SU-DHL-6 (cell line): ENCODE measurements at regions not wholly inside any gene's neighbourhood (a gene's known extent, or its start where the extent isn't known, plus 50 kb on each side); places are given as distances from the start of the nearest gene placed in this dataset.
"Not testable (repeated sequence)": the region's sequence is repeated elsewhere in the genome, so short reads cannot be mapped to it uniquely, and the experiment has no call there.

Experiments
- H2AFZ ChIP-seq: fragments of 200-600 bp; sonication (generic); 2 replicates; pipeline ENCODE4 v1.6.1; 2014; ENCODE audit warnings: low read depth, mild to moderate bottlenecking, moderate library complexity, mixed read lengths, antibody characterized with exemption, low read length; ENCODE audit not compliant: severe bottlenecking
- H3F3A ChIP-seq: fragments of 200-600 bp; shearing (Covaris generic); 2 replicates; pipeline ENCODE4 v1.6.0; 2016; ENCODE audit warnings: antibody characterized with exemption, mild to moderate bottlenecking; ENCODE audit not compliant: insufficient read depth
- H3K27ac ChIP-seq: fragments of 200-600 bp; sonication (generic); 2 replicates; pipeline ENCODE4 v1.5.1; 2016; ENCODE audit warnings: low read depth, mild to moderate bottlenecking, low read length, moderate library complexity, mixed read lengths
- H3K27me3 ChIP-seq: fragments of 200-600 bp; sonication (generic), shearing (Covaris generic); 2 replicates; pipeline ENCODE4 v1.6.0; 2014; ENCODE audit warnings: mild to moderate bottlenecking, low read length
- H3K36me3 ChIP-seq: fragments of 200-600 bp; sonication (generic); 2 replicates; pipeline ENCODE4 v1.6.1; 2014; ENCODE audit warnings: mild to moderate bottlenecking, low read length, mixed read lengths
- H3K4me2 ChIP-seq: fragments of 300-600, 200-600 bp; shearing (Covaris generic), sonication (generic); 2 replicates; pipeline ENCODE4 v1.6.0; 2014; ENCODE audit warnings: low read length, low read depth, mild to moderate bottlenecking; ENCODE audit not compliant: poor library complexity, severe bottlenecking
- H3K4me3 ChIP-seq: fragments of 200-600 bp; sonication (generic); 2 replicates; pipeline ENCODE4 v1.5.1; 2014; ENCODE audit warnings: antibody characterized with exemption, low read length, mild to moderate bottlenecking, mixed read lengths; ENCODE audit not compliant: insufficient read depth, poor library complexity, severe bottlenecking
- H3K79me2 ChIP-seq: fragments of 200-600 bp; sonication (generic); 2 replicates; pipeline ENCODE4 v1.6.1; 2014; ENCODE audit warnings: mild to moderate bottlenecking, low read length, moderate library complexity; ENCODE audit not compliant: insufficient read depth
- H3K9ac ChIP-seq: fragments of 200-600 bp; sonication (generic); 2 replicates; pipeline ENCODE4 v1.7.0; 2014; ENCODE audit warnings: mild to moderate bottlenecking, low read length
- H3K9me2 ChIP-seq: fragments of 200-600 bp; sonication (generic); replicated peaks from 2 replicates; pipeline ENCODE4 v1.6.1; 2014; ENCODE audit warnings: low read length; ENCODE audit not compliant: insufficient read depth
- H3K9me3 ChIP-seq: fragments of 200-600 bp; sonication (generic); 2 replicates; pipeline ENCODE4 v1.6.1; 2014; ENCODE audit warnings: low read length, mixed read lengths; ENCODE audit not compliant: insufficient read depth
- H4K20me1 ChIP-seq: fragments of 200-600 bp; sonication (generic); 2 replicates; pipeline ENCODE4 v1.6.1; 2014; ENCODE audit warnings: low read depth, mild to moderate bottlenecking, antibody characterized with exemption, low read length, moderate library complexity, mixed read lengths
- CTCF ChIP-seq: fragments of 200-600 bp; sonication (generic); IDR thresholded peaks from one replicate; pipeline ENCODE4 v1.5.1; 2017; ENCODE audit warnings: antibody characterized with exemption, mild to moderate bottlenecking, low read length, moderate library complexity; ENCODE audit not compliant: insufficient read depth, poor library complexity, severe bottlenecking
- EZH2phosphoT487 ChIP-seq: fragments of 200-600 bp; sonication (generic), shearing (Covaris generic); conservative IDR thresholded peaks from 2 replicates; pipeline ENCODE4 v1.6.1; 2018; ENCODE audit warnings: mild to moderate bottlenecking, antibody characterized with exemption, low read length, moderate library complexity, mixed read lengths

- Histone ChIP-seq H2AFZ (no peak overlapping the region), H3F3A (no peaks in the 10 kb centered on the region), H3K36me3 (no peaks in the 10 kb centered on the region), H3K9ac (no peak overlapping the region), H3K27ac (no peak overlapping the region), H3K79me2 (no peaks in the 10 kb centered on the region), H3K4me3 (no peak overlapping the region), H4K20me1 (no peaks in the 10 kb centered on the region), H3K9me3 (no peaks in the 10 kb centered on the region), H3K9me2 (no peaks in the 10 kb centered on the region), H3K4me2 (no peak overlapping the region), H3K27me3 (no peaks in the 10 kb centered on the region)
- TF ChIP-seq CTCF (no peak), EZH2phosphoT487 (no peak)
Observed at GRCh38 chr6:134391205-134391604, 73.3 kb upstream of the SGK1 start.

- Histone ChIP-seq H3F3A (no peaks in the 10 kb centered on the region), H3K4me3 (no peak overlapping the region), H3K9me2 (no peaks in the 10 kb centered on the region), H2AFZ (no peak overlapping the region), H3K27me3 (no peaks in the 10 kb centered on the region), H3K79me2 (no peaks in the 10 kb centered on the region), H3K27ac (no peak overlapping the region), H3K4me2 (no peak overlapping the region), H3K9me3 (no peaks in the 10 kb centered on the region), H3K9ac (no peak overlapping the region), H4K20me1 (no peaks in the 10 kb centered on the region), H3K36me3 (no peaks in the 10 kb centered on the region)
- TF ChIP-seq CTCF (no peak), EZH2phosphoT487 (no peak)
Observed at GRCh38 chr6:134389658-134390057, 71.7 kb upstream of the SGK1 start.

- TF ChIP-seq EZH2phosphoT487 (no peak), CTCF (no peak)
- Histone ChIP-seq H3K9ac (no peak overlapping the region), H3K27ac (no peak overlapping the region), H2AFZ (no peak overlapping the region), H3K4me3 (no peak overlapping the region), H4K20me1 (no peaks in the 10 kb centered on the region), H3K9me3 (no peaks in the 10 kb centered on the region), H3K36me3 (no peaks in the 10 kb centered on the region), H3K9me2 (no peaks in the 10 kb centered on the region), H3F3A (no peaks in the 10 kb centered on the region), H3K27me3 (no peaks in the 10 kb centered on the region), H3K79me2 (no peaks in the 10 kb centered on the region), H3K4me2 (no peak overlapping the region)
Observed at GRCh38 chr6:134389129-134389528, 71.2 kb upstream of the SGK1 start.

- not testable (repeated sequence) for H3K36me3 ChIP-seq, H3K79me2 ChIP-seq, H3K9ac ChIP-seq, H3F3A ChIP-seq, H3K9me2 ChIP-seq, H3K4me2 ChIP-seq, H3K27ac ChIP-seq, H3K4me3 ChIP-seq, H2AFZ ChIP-seq, H3K9me3 ChIP-seq, H4K20me1 ChIP-seq, H3K27me3 ChIP-seq
Observed at GRCh38 chr6:134386482-134386881, 68.6 kb upstream of the SGK1 start.
